Gastrocnemius medialis (tissue), 4 donors: ENCODE measurements at regions not wholly inside any gene's neighbourhood (a gene's known extent, or its start where the extent isn't known, plus 50 kb on each side); places are given as distances from the start of the nearest gene placed in this dataset.

Source experiments
- ATAC-seq, 2 donors: fragments of 150-250 bp; one replicate each; pipeline ENCODE4 v1.9.1; 2016
- DNase-seq, 2 donors: peaks; one replicate each; pipeline ENCODE4 v3.0.0-alpha.2; 2019
- H3K27ac ChIP-seq, 4 donors: fragments of 200-600 bp; sonication (generic); 1 replicate in 1 of 4; 2 replicates in 3 of 4; pipeline ENCODE4 v1.5.1; 2016 to 2018; ENCODE audit warnings: mild to moderate bottlenecking in 2 of 4, moderate library complexity in 1 of 4
- H3K27me3 ChIP-seq, 3 donors: fragments of 200-600 bp; sonication (generic) in 2 of 3; 1 replicate in 1 of 3; 2 replicates in 2 of 3; pipeline versions ENCODE4 v1.5.1 to v1.6.0; 2016 to 2019; ENCODE audit warnings: mild to moderate bottlenecking in 1 of 3, moderate library complexity in 1 of 3
- H3K36me3 ChIP-seq, 2 donors: fragments of 200-600 bp; sonication (generic) in 1 of 2; one replicate each; pipeline ENCODE4 v1.5.1; 2017 to 2018
- H3K4me1 ChIP-seq, 2 donors: fragments of 200-600 bp; sonication (generic) in 1 of 2; one replicate each; pipeline ENCODE4 v1.5.1; 2016 to 2017; ENCODE audit warnings: mild to moderate bottlenecking in 2 of 2
- H3K4me3 ChIP-seq, 4 donors: fragments of 200-600 bp; sonication (generic) in 3 of 4; 1 replicate in 1 of 4; 2 replicates in 3 of 4; pipeline ENCODE4 v1.5.1; 2016 to 2019; ENCODE audit warnings: mild to moderate bottlenecking in 2 of 4
- H3K9me3 ChIP-seq, 3 donors: fragments of 200-600 bp; sonication (generic) in 2 of 3; 1 replicate in 1 of 3; 2 replicates in 2 of 3; pipeline ENCODE4 v1.5.1; 2016 to 2019
- POLR2A ChIP-seq, 2 donors: fragments of 450-650 bp; IDR thresholded peaks; one replicate each; pipeline ENCODE4 v1.6.1; 2017; ENCODE audit warnings: antibody characterized with exemption in 2 of 2, mild to moderate bottlenecking in 2 of 2, moderate library complexity in 2 of 2
- in situ Hi-C, 4 donors: fragments of 200-750 bp; cut with MboI; loops; one replicate each; pipeline versions ENCODE4 v1.15.0 to v1.8.0; 2017; ENCODE audit warnings: low sequenced_read_pairs in 4 of 4
- intact Hi-C: fragments of 100-400 bp; cut with DNase I; formaldehyde crosslinking; loops from one replicate; pipeline ENCODE4 v1.15.1; 2023; ENCODE audit warnings: low total_unique reads
- TF ChIP-seq, protein P1 (sequence below), 5 experiments: fragments of 450-650 bp in 3 of 5; fragments of 200-600 bp in 2 of 5; sonication (generic) in 2 of 5; IDR thresholded peaks in 4 of 5; conservative IDR thresholded peaks in 1 of 5; 1 replicate in 4 of 5; 2 replicates in 1 of 5; pipeline ENCODE4 v1.5.1; 2016 to 2019; ENCODE audit warnings: antibody characterized with exemption in 5 of 5, mild to moderate bottlenecking in 3 of 5, moderate library complexity in 3 of 5

DNA sequence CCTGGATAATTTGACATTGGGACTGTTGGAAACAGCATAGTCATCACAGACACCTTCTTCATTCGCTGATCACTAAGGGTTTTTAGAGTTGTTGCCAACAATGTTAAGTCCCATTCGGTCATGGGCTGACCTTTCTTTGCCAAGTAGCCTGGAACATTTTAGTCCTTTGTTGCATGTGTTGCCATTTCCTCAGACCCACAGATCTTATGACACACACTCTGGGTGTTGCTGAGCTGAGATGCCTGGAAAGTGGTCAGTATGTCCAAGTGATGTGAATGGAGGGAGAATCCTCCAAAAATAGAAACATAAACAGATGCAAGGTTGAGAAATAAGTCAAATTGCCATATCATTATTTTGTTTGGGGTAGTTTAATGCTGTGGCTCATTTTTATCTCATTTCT is 61.5 kb upstream of the GJA5 start:
- intact Hi-C loops, result no loop called here
- no peak overlapping the region for H3K27ac ChIP-seq
- no peak for DNase-seq

DNA sequence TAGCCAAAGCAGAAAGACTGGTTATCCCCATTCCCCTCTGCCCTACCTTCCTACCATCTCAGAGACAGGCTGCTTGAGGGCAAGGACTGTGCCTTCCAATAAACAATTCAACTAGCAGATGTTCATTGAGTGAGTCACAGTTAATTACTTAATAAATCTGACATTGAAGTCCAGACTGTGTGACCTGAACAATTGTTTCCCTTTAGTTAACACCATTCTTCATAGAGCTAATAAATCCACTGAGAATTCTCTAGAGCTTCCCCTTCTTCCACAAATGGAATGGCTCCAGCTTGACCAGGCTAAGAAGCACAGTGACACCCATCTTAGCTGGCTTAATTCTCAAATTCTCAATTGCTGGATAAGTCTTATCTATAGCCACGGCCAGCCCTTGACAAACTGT is 61.9 kb upstream of the GJA5 start:
- H3K4me1 ChIP-seq, result no peaks in the 10 kb centered on the region
- in situ Hi-C loops, result no loop called here
- H3K4me3 ChIP-seq, result no peak overlapping the region
- H3K36me3 ChIP-seq, result no peaks in the 10 kb centered on the region
- H3K27ac ChIP-seq, result no peak overlapping the region
- ATAC-seq (no peak), DNase-seq (no peak)
- TF ChIP-seq, protein P1, sequence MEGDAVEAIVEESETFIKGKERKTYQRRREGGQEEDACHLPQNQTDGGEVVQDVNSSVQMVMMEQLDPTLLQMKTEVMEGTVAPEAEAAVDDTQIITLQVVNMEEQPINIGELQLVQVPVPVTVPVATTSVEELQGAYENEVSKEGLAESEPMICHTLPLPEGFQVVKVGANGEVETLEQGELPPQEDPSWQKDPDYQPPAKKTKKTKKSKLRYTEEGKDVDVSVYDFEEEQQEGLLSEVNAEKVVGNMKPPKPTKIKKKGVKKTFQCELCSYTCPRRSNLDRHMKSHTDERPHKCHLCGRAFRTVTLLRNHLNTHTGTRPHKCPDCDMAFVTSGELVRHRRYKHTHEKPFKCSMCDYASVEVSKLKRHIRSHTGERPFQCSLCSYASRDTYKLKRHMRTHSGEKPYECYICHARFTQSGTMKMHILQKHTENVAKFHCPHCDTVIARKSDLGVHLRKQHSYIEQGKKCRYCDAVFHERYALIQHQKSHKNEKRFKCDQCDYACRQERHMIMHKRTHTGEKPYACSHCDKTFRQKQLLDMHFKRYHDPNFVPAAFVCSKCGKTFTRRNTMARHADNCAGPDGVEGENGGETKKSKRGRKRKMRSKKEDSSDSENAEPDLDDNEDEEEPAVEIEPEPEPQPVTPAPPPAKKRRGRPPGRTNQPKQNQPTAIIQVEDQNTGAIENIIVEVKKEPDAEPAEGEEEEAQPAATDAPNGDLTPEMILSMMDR (IDR thresholded peaks at IDR 0.05 in 4 of 5, conservative IDR thresholded peaks at IDR 0.05 in 1 of 5), result no peak
- no peak for TF ChIP-seq POLR2A (IDR thresholded peaks at IDR 0.05)
- H3K9me3 ChIP-seq, result no peaks in the 10 kb centered on the region
- intact Hi-C loops, result no loop called here
- no peaks in the 10 kb centered on the region for H3K27me3 ChIP-seq

More for the DNA sequence above, 61.5 kb upstream of the GJA5 start:
- ATAC-seq, result peak; percentile 21 to 47
- Histone ChIP-seq H3K27me3 (no peaks in the 10 kb centered on the region), H3K4me1 (no peaks in the 10 kb centered on the region), H3K4me3 (no peak overlapping the region), H3K36me3 (no peaks in the 10 kb centered on the region), H3K9me3 (no peaks in the 10 kb centered on the region)
- in situ Hi-C loops, result no loop called here
- TF ChIP-seq POLR2A (IDR thresholded peaks at IDR 0.05), result no peak
- TF ChIP-seq, protein P1 (IDR thresholded peaks at IDR 0.05 in 4 of 5, conservative IDR thresholded peaks at IDR 0.05 in 1 of 5), result no peak

DNA sequence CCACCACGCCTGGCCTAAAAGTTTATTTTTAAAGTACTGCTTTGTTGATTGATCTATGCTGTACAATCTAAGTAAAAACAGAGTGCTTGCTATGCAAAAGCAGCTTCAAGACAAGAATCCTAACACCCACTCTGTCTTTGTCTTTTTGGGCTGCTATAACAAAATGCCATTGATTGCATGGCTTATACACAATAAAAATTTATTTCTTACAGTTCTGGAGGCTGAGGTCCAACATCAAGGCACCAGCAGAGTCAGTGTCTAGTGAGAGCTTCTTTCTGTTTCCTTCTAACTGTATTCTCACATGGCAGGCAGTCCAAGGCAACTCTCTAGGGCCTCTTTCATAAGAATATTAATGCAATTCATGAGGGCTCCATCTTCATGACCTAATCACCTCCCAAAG is 63.6 kb upstream of the GJA5 start:
- in situ Hi-C loops, result no loop called here
- H3K9me3 ChIP-seq, result no peaks in the 10 kb centered on the region
- DNase-seq, result no peak
- TF ChIP-seq, protein P1 (IDR thresholded peaks at IDR 0.05 in 4 of 5, conservative IDR thresholded peaks at IDR 0.05 in 1 of 5), result no peak
- no peak for TF ChIP-seq POLR2A (IDR thresholded peaks at IDR 0.05)
- no peak for ATAC-seq
- no peaks in the 10 kb centered on the region for H3K36me3 ChIP-seq
- H3K4me3 ChIP-seq, result no peak overlapping the region
- intact Hi-C loops, result no loop called here
- H3K27ac ChIP-seq, result no peak overlapping the region
- no peaks in the 10 kb centered on the region for H3K4me1 ChIP-seq
- no peaks in the 10 kb centered on the region for H3K27me3 ChIP-seq

DNA sequence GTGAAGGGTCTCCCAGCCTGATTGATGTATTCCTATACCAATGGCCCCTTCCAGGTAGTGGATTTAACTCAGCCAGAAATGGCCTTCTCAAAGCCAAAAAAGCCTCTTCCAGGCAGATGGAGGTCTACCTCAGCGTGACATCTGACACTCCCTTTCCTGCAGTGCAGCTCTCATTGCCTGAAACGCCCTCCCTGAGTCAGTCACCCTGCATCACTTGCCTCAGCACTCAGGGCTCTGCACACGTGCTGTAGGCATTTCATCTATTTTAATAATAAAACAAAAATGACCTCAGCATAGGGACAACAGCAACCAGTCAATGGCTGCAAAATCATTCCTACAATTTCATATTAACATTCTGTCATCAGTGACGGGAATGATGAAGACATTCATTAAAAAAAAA is 64.4 kb upstream of the GJA5 start:
- ATAC-seq (no peak), DNase-seq (no peak)
- intact Hi-C loops (no loop called here), in situ Hi-C loops (no loop called here)
- TF ChIP-seq, protein P1 (IDR thresholded peaks at IDR 0.05 in 4 of 5, conservative IDR thresholded peaks at IDR 0.05 in 1 of 5), result no peak
- TF ChIP-seq POLR2A (IDR thresholded peaks at IDR 0.05), result no peak
- Histone ChIP-seq H3K9me3 (no peaks in the 10 kb centered on the region), H3K27me3 (no peaks in the 10 kb centered on the region), H3K4me3 (no peak overlapping the region), H3K36me3 (no peaks in the 10 kb centered on the region), H3K4me1 (no peaks in the 10 kb centered on the region), H3K27ac (no peak overlapping the region)

DNA sequence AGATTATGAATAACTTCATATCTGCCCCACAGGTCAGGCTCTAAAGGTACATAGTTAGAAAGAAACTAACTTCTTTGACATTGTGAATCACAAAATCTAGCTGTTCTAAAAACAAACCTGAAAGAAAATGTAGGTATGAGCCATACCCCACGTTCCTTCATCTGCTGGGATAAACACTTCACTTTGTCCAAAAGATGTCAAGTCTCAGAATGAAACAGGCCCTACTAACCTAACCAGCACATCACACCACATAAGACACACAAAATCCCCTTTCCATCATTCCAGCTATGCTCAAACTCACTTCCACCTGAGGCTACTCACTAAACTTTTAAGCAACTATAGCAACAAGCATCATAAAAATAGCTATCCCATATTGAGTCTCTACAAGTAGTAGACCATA is 65.2 kb upstream of the GJA5 start:
- Histone ChIP-seq H3K9me3 (no peaks in the 10 kb centered on the region), H3K36me3 (no peaks in the 10 kb centered on the region), H3K27me3 (no peaks in the 10 kb centered on the region), H3K4me1 (no peaks in the 10 kb centered on the region), H3K4me3 (no peak overlapping the region), H3K27ac (no peak overlapping the region)
- ATAC-seq, result no peak
- in situ Hi-C loops (no loop called here), intact Hi-C loops (no loop called here)
- TF ChIP-seq POLR2A (IDR thresholded peaks at IDR 0.05), result no peak
- TF ChIP-seq, protein P1 (IDR thresholded peaks at IDR 0.05 in 4 of 5, conservative IDR thresholded peaks at IDR 0.05 in 1 of 5), result no peak
- no peak for DNase-seq
